GM12864 (cell line): ENCODE measurements at regions not wholly inside any gene's neighbourhood (a gene's known extent, or its start where the extent isn't known, plus 50 kb on each side); places are given as distances from the start of the nearest gene placed in this dataset.
"Not testable (repeated sequence)": the region's sequence is repeated elsewhere in the genome, so short reads cannot be mapped to it uniquely, and the experiment has no call there.

Source experiments
- DNase-seq: peaks from one replicate; pipeline ENCODE4 v3.0.0-alpha.2; 2011; ENCODE audit warnings: low read depth
- H3K4me3 ChIP-seq: 2 replicates; pipeline ENCODE4 v1.5.1; 2011; ENCODE audit warnings: mild to moderate bottlenecking, low read depth, low read length, control low read depth
- TF ChIP-seq, protein P1 (sequence below): IDR thresholded peaks from 2 replicates; pipeline ENCODE4 v1.5.1; 2011; ENCODE audit warnings: low read depth, mild to moderate bottlenecking, moderate library complexity, low read length, control low read depth, inconsistent platforms; ENCODE audit errors: missing control alignments

DNA sequence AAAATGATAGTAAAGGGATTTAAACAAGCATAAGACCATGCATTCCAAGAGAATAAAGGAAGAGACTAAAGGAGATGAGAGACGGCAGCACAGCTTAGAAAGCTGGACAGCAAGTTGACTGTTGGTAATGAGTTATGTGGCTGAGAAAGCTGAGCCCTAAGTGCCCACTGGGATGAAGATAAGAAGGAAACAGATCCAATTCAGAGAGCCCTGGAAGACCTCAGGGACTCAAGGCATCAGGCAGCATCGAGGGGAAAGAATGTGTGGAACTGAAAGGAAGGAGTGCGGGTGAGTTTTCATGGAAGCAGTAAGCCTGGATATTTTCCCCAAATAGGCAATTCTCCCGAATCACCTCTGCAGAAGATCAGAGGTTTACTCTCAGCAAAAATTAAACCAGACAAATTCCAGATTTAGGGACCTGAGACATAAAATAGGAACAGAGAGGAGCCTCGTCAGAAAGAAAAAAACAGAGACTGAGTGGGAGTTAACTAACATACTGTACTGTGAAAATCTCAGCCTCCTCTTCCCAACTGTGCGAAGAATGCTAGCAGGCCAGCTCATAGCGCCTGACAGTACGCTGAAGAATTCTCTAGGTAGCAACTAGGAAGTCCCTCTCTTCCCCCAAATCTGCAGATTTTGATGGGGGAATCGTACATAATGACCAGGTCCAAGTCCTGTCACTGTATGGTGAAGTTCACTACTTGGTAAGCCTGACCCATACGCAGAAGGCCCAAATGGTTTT is 187.7 kb upstream of the TAPT1 start:
- no peak for DNase-seq

DNA sequence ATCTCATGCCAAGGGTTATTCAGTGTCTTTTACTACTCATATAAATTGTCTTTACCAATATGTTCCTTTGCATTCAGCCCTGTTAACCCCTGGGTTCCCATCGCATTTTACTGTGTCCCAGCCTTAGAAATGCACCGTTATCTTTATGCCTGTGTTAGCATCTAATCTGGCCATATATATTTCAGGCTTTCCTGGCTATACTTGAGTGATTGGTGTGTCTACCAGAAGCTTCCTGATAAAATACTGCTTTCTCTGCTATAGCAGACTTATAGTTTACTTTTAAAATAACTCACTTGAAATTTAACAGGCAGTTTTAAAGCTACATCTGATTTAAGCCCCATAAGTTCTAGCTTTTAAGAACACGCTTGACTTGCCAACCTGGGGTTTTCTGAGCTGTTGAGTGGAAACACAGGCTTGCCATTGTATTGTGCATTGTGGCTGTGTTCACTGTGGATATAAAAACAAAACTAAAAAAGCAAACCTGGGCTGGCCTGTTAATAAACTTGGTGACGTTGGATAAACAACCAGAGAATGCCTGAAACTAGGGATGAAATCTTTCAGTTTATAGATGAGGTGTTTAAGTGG is 185.3 kb upstream of the TAPT1 start:
- no peak overlapping the region for H3K4me3 ChIP-seq
- no peak for DNase-seq

More for the DNA sequence above, 187.7 kb upstream of the TAPT1 start:
- no peak overlapping the region for H3K4me3 ChIP-seq
- TF ChIP-seq, protein P1, sequence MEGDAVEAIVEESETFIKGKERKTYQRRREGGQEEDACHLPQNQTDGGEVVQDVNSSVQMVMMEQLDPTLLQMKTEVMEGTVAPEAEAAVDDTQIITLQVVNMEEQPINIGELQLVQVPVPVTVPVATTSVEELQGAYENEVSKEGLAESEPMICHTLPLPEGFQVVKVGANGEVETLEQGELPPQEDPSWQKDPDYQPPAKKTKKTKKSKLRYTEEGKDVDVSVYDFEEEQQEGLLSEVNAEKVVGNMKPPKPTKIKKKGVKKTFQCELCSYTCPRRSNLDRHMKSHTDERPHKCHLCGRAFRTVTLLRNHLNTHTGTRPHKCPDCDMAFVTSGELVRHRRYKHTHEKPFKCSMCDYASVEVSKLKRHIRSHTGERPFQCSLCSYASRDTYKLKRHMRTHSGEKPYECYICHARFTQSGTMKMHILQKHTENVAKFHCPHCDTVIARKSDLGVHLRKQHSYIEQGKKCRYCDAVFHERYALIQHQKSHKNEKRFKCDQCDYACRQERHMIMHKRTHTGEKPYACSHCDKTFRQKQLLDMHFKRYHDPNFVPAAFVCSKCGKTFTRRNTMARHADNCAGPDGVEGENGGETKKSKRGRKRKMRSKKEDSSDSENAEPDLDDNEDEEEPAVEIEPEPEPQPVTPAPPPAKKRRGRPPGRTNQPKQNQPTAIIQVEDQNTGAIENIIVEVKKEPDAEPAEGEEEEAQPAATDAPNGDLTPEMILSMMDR = no peak

DNA sequence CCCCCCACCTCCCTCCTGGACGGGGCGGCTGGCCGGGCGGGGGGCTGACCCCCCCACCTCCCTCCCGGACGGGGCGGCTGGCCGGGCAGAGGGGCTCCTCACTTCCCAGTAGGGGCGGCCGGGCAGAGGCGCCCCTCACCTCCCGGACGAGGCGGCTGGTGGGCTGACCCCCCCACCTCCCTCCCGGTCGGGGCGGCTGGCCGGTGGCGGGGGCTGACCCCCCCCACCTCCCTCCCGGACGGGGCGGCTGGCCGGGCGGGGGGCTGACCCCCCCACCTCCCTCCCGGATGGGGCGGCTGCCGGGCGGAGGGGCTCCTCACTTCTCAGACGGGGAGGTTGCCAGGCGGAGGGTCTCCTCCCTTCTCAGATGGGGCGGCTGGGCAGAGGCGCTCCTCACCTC is 166.9 kb upstream of the TAPT1 start:
- not testable (repeated sequence) for DNase-seq, H3K4me3 ChIP-seq

More for the DNA sequence above, 185.3 kb upstream of the TAPT1 start:
- TF ChIP-seq, protein P1 = no peak

DNA sequence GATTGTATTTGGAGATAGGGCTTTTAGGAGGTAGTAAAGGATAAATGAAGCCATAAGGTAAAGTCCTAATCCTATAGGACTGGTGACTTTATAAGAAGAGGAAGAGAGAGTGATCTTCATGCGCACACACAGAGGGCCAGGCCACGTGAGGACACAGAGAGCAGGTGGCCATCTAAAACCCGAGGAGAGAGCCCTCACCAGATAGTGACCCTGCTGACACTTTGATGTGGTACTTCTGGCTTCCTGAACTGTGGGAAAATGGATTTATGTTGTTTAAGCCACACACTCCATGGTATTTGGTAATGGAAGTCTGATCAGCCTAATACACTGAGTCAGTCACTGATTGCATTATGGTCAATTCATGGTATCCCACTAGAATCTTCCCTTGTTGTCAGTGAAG is 164.9 kb upstream of the TAPT1 start:
- no peak overlapping the region for H3K4me3 ChIP-seq
- TF ChIP-seq, protein P1 = no peak

DNA sequence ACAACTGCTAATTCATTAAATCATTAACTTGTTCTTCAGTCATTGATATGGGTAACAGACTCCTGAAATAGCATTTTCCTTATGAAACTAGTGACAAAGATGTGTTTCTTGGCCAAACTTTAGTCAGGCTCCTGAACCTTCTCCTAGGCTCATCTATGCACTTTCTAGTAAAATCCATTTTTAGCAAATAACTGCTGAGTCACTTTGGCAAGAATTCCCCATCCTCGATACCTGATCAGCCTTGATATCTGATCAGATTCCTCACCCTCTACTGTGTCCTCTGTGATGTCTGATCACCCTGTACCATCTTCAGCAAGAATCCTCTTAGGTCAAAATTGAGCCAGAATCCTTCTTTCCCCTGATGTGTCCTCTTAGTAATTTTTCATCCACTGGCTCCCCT is 161.2 kb upstream of the TAPT1 start:
- TF ChIP-seq, protein P1 = no peak
- no peak overlapping the region for H3K4me3 ChIP-seq
- DNase-seq = no peak

More for the DNA sequence above, 164.9 kb upstream of the TAPT1 start:
- DNase-seq = no peak

DNA sequence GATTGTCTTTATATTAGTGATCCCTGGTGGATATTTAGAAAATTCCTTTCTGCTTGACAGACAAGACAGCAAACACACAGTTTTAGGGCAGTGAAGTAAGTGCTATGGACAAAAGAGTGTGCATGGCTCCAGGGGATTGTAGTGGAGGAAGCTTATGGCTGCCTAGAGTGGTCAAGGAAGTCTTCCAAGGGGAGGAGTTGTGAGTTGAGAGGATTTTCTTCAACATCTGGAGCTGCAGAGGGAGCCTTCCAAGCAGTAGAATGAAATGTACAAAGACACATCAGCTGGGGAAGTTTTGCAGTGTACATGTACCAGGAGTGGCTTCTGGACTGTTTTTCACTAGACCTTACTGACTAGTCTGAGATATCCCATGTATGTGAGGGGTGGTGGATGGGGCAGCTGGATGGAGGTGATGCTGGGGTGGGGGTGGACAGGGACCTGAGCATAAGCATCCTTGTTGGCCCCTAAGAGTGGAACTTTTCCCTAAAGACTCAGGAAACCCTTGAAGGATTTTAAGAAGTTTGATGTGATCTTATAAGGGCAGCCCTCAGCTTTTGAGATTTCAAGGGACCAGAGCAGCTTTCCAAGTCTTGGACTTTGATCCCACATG is 160.5 kb upstream of the TAPT1 start:
- no peak for DNase-seq
- no peak overlapping the region for H3K4me3 ChIP-seq
- TF ChIP-seq, protein P1 = no peak

DNA sequence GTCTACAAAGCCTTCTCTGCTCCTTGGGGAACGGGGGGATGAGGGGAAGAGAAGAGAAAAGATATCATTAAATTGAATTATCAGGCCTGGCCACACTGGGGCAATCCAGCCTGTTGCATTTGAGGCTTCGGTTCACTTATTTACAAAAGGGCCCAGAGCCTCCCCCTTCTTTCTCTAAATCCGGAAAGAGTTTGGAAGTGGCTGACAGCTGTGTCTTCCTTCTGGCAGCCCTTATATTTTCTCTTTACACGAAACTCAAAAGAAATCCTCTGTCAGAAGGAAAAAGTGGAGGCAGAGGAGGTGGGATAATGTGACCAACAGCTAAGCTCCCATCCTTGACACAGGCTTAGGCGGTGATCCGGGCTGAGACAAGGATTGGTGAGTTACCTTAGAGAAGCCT is 158.3 kb upstream of the TAPT1 start:
- H3K4me3 ChIP-seq = no peak overlapping the region
- no peak for DNase-seq
- TF ChIP-seq, protein P1 = no peak
